GM19351 (cell line): ENCODE measurements at regions not wholly inside any gene's neighbourhood (a gene's known extent, or its start where the extent isn't known, plus 50 kb on each side); places are given as distances from the start of the nearest gene placed in this dataset.
"Not testable (repeated sequence)": the region's sequence is repeated elsewhere in the genome, so short reads cannot be mapped to it uniquely, and the experiment has no call there.

Source experiments
- ATAC-seq: cut with Tn5 transposase; IDR thresholded peaks from one replicate; pipeline ENCODE4 v1.9.1; 2021; ENCODE audit warnings: mild to moderate bottlenecking, moderate library complexity; ENCODE audit not compliant: unreplicated experiment

- ATAC-seq: no peak
These were observed 330.9 kb upstream of the C2CD4B start for GRCh38 chr15:62495670-62496614.

GRCh38 chr15:62497356-62497755, 332.3 kb upstream of the C2CD4B start:
- ATAC-seq: no peak

- ATAC-seq: no peak
These were observed 333.2 kb upstream of the C2CD4B start for GRCh38 chr15:62498278-62498677.

GRCh38 chr15:62498712-62499111, 333.6 kb upstream of the C2CD4B start:
- no peak for ATAC-seq

GRCh38 chr15:62500325-62500724, 335.2 kb upstream of the C2CD4B start:
- no peak for ATAC-seq

GRCh38 chr15:62502451-62502850, 337.4 kb upstream of the C2CD4B start:
- ATAC-seq: no peak

- no peak for ATAC-seq
These were observed 338.4 kb upstream of the C2CD4B start for GRCh38 chr15:62503451-62503850.

- ATAC-seq: no peak
These were observed 340.7 kb upstream of the C2CD4B start for GRCh38 chr15:62505762-62506161.

GRCh38 chr15:62506217-62506805, 341.2 kb upstream of the C2CD4B start:
- no peak for ATAC-seq

GRCh38 chr15:62509395-62509958, 344.4 kb upstream of the C2CD4B start:
- no peak for ATAC-seq

- no peak for ATAC-seq
These were observed 345.7 kb upstream of the C2CD4B start for GRCh38 chr15:62510791-62511190.

GRCh38 chr15:62512904-62513303, 347.8 kb upstream of the C2CD4B start:
- no peak for ATAC-seq

GRCh38 chr15:62513893-62514292, 348.8 kb upstream of the C2CD4B start:
- no peak for ATAC-seq

- no peak for ATAC-seq
These were observed 350.8 kb upstream of the C2CD4B start for GRCh38 chr15:62515696-62516395.

GRCh38 chr15:62517541-62517940, 352.5 kb upstream of the C2CD4B start:
- no peak for ATAC-seq

GRCh38 chr15:62518666-62519065, 353.6 kb upstream of the C2CD4B start:
- ATAC-seq: not testable (repeated sequence)

GRCh38 chr15:62519900-62520299, 354.8 kb upstream of the C2CD4B start:
- ATAC-seq: no peak

GRCh38 chr15:62520887-62521286, 355.8 kb upstream of the C2CD4B start:
- no peak for ATAC-seq

GRCh38 chr15:62521396-62521795, 356.3 kb upstream of the C2CD4B start:
- ATAC-seq: no peak

- ATAC-seq: no peak
These were observed 359.8 kb upstream of the C2CD4B start for GRCh38 chr15:62524848-62525247.

- ATAC-seq: no peak
These were observed 362.3 kb upstream of the C2CD4B start for GRCh38 chr15:62527387-62527786.
